22Rv1 (cell line): ENCODE measurements at regions not wholly inside any gene's neighbourhood (a gene's known extent, or its start where the extent isn't known, plus 50 kb on each side); places are given as distances from the start of the nearest gene placed in this dataset.
"Not testable (repeated sequence)": the region's sequence is repeated elsewhere in the genome, so short reads cannot be mapped to it uniquely, and the experiment has no call there.

ENCODE experiments used
- H3K27ac ChIP-seq: fragments of 450-650 bp; 2 replicates; pipeline ENCODE4 v1.5.1; 2017
- ZFX ChIP-seq: fragments of 450-650 bp; IDR thresholded peaks from 2 replicates; pipeline ENCODE4 v1.6.1; 2017; ENCODE audit warnings: antibody characterized with exemption, borderline replicate concordance
- TF ChIP-seq, protein P1 (sequence below): fragments of 450-650 bp; IDR thresholded peaks from 2 replicates; pipeline ENCODE4 v1.5.1; 2017; ENCODE audit warnings: mild to moderate bottlenecking

DNA sequence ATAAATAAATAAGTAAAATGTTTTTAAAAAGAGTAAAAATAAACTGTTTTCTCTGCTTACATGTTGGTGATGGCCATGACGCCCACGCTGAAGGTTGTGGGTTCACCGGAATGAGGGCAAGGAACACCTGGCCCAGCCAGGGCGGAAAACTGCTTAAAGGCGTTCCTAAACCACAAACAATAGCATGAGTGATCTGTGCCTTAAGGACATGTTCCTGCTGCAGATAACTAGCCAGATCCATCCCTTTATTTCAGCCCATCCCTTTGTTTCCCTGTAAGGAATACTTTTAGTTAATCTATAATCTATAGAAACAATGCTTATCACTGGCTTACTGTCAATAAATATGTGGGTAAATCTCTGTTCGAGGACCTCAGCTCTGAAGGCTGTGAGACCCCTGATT, 63.3 kb upstream of the CEP78 start:
- H3K27ac ChIP-seq, result not testable (repeated sequence)

DNA sequence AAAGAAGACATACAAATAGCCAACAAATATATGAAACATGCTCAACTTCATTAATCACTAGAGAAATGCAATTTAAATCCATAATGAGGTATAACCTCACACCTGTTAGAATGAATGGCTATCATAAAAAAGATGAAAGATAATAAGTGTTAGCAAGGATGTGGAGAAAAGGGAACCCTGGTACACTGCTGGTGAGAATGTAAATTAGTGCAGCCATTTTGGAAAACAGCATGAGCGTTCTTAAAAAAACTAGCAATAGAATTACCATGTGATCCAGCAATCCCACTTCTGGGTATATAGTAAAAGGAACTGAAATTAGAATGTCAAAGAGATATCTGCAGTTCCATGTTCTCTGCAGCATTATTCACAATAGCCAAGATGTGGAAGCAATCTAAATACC, 64.2 kb upstream of the CEP78 start:
- H3K27ac ChIP-seq, result no peak overlapping the region
- TF ChIP-seq ZFX, result no peak
- TF ChIP-seq, protein P1, sequence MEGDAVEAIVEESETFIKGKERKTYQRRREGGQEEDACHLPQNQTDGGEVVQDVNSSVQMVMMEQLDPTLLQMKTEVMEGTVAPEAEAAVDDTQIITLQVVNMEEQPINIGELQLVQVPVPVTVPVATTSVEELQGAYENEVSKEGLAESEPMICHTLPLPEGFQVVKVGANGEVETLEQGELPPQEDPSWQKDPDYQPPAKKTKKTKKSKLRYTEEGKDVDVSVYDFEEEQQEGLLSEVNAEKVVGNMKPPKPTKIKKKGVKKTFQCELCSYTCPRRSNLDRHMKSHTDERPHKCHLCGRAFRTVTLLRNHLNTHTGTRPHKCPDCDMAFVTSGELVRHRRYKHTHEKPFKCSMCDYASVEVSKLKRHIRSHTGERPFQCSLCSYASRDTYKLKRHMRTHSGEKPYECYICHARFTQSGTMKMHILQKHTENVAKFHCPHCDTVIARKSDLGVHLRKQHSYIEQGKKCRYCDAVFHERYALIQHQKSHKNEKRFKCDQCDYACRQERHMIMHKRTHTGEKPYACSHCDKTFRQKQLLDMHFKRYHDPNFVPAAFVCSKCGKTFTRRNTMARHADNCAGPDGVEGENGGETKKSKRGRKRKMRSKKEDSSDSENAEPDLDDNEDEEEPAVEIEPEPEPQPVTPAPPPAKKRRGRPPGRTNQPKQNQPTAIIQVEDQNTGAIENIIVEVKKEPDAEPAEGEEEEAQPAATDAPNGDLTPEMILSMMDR, result no peak

DNA sequence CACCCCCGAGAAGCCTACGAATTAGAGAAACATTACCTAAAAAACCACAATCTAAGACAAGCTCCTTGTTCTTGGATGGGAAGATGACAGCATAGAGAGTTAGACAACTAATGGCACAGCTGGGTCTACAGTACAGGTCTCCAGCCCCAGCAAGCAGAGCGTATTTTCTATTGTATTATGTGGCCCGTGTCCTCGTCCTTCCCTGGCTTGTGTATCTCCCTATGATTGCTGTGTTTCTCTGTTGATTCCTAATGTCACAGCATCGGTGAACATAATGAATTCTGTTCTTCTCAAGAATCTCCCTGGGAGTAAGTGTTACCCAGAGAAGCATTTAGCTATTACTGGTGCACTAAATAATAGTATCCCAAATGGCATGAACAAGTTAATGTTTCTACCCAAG, 66.8 kb upstream of the CEP78 start:
- H3K27ac ChIP-seq, result no peak overlapping the region
- TF ChIP-seq ZFX, result no peak

DNA sequence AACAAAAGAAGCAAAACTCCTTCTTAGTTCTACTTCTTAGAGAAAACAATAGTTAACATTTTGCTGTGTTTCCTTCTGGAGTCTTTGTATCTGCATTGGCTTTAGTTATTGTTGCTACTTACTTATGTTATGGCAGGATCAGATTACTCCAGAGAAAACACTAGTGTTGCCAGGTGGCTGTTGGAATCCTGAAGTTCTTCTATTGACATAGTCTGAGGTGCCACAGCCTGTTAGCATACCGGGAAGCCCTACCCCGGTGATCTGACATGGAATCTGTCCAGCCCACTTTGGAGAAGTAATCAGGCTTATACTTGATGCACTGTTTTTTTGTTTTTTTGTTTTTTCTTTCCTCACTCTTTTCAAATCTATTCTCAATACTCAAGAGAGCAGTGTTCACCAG, 68.5 kb upstream of the CEP78 start:
- TF ChIP-seq, protein P1, result no peak
- no peak for TF ChIP-seq ZFX
- no peak overlapping the region for H3K27ac ChIP-seq

DNA sequence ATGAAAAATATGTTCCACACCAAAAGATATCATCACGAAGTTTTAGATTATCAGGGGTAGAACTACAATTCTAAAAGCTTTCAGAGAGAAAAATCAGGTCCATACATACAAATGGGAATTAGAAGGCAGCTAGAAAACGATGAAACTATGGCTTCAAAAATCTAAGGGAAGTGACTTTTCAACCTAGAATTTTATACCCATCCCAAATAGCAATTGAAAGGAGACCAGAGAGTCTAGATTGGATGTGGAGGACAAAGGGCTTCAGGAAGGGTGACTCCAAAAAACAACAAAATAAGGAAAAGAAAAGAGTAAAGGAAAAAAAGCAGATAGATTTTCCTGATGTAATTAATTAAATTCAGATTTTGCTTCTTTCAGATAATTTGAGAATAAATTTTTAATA, 72.0 kb upstream of the CEP78 start:
- no peak overlapping the region for H3K27ac ChIP-seq
- TF ChIP-seq, protein P1, result no peak
- TF ChIP-seq ZFX, result no peak

DNA sequence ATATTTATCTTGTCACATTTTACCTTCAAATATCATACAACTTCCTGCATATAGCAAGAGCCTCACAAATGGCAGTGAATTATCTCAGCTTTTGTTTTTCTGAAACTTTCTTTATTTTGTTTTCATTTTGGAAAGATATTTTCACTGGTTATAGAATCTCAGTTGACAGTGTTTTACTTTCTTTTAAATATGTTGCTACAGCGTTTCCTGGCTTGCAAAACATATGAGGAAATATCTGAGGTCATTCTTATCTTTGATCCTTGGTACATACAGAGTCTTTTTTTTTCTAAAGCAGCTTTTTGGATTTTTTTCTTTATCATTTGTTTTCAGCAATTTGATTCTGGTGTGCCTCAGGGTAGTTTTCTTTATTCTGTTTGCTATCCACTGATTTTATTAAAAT, 77.6 kb upstream of the CEP78 start:
- no peak for TF ChIP-seq ZFX
- TF ChIP-seq, protein P1, result no peak
- no peak overlapping the region for H3K27ac ChIP-seq

DNA sequence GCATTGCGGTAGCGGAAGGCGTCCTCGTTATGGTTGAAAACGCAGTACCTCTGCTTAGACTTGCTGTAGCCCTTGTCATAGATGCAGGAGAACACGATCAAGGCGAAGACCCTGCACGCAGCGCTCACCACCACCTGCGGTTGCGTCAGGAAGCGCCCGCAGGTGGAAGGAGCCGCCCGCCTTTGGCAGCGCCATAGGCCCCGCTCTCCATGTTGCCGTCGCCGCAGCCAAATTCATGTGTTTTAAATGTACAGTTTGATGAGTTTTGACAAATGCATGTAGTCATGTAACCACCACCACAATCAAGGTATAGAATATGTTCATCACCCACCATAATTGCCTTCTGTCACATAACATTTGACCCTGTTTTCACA, 84.9 kb upstream of the CEP78 start:
- TF ChIP-seq, protein P1, result no peak
- no peak overlapping the region for H3K27ac ChIP-seq

DNA sequence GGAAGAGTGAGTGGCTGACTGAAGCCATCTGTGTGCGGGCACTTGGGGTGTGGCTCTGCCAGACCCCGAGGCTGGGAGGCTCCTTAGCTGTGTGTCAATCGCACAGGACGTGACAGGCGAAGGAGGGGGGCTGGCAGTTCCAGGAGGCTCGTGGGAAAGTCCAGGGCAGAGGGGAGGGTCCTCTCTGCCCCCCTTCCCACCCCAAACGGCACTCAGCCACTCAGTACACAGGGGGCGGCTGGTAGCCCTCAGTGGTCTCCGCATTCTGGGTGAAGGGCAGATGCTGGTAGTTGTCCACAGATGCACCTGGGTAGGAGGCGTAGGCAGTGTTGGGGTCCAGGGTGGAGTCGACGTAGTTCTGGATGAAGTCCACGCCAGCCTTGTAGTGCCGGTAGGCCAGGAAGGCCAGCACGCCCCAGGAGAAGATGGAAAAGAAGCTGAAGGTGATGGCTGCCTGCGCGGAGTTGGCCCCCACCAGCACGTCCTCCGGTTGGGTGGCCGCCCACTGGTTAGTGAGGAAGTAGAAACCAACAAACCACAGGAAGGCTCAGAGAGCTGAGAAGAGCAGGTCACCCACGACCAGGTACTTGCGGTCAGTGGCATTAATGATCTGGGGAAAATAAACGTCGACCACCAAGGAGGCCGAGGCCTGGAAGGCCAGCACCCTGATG, 85.4 kb upstream of the CEP78 start:
- TF ChIP-seq, protein P1, result no peak
- no peak for TF ChIP-seq ZFX
- no peak overlapping the region for H3K27ac ChIP-seq
